ENCODE measurements at regions not wholly inside any gene's neighbourhood (a gene's known extent, or its start where the extent isn't known, plus 50 kb on each side); places are given as distances from the start of the nearest gene placed in this dataset.

DNA sequence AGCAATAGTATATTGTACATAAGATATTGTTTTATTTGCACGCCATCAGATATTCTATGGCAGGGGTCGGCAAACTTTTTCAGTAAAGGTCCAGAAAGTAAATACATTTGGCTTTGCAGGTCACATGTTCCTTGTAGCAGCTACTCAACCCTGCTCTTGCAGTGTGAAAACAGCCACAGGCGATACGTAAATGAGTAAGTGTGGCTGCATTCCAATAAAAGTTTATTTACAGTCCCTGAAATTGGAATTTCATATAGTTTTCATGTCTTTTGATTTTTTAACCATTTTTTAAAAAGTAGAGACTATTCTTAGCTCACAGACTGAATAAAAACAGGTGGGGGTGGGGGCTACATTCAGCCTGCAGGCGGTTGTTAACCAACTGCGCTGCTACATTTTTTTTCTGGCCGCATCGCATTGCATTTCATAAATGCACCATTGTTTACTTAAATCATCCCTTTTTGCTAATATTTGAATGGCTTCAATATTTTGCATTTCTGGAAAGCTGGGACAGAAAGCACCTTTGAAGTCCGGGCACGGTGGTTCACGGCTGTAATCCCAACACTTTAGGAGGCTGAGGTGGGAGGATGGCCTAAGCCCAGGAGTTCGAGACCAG lies 50.5 kb upstream of the HAPSTR1 start:
- no peak overlapping the region for H3K27ac ChIP-seq
- H3K9me3 ChIP-seq, result no peaks in the 10 kb centered on the region
- H3K36me3 ChIP-seq, result no peaks in the 10 kb centered on the region
- no peak for ATAC-seq
- TF ChIP-seq POLR2AphosphoS5 (IDR thresholded peaks at IDR 0.05) (no peak), EP300 (IDR thresholded peaks at IDR 0.05) (no peak), POLR2A (IDR thresholded peaks at IDR 0.05) (no peak)
- TF ChIP-seq, protein P1, sequence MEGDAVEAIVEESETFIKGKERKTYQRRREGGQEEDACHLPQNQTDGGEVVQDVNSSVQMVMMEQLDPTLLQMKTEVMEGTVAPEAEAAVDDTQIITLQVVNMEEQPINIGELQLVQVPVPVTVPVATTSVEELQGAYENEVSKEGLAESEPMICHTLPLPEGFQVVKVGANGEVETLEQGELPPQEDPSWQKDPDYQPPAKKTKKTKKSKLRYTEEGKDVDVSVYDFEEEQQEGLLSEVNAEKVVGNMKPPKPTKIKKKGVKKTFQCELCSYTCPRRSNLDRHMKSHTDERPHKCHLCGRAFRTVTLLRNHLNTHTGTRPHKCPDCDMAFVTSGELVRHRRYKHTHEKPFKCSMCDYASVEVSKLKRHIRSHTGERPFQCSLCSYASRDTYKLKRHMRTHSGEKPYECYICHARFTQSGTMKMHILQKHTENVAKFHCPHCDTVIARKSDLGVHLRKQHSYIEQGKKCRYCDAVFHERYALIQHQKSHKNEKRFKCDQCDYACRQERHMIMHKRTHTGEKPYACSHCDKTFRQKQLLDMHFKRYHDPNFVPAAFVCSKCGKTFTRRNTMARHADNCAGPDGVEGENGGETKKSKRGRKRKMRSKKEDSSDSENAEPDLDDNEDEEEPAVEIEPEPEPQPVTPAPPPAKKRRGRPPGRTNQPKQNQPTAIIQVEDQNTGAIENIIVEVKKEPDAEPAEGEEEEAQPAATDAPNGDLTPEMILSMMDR (IDR thresholded peaks at IDR 0.05), result no peak
- WGBS, 2 donors (ENCODE audit: low coverage in 1 of 2), result 80 to 83% methylated on average over 11 to 12 of the region's 12 CpGs
- H3K4me3 ChIP-seq, result no peak overlapping the region
- H3K4me1 ChIP-seq, result no peaks in the 10 kb centered on the region
- H3K27me3 ChIP-seq, result no peaks in the 10 kb centered on the region

All from gastroesophageal sphincter (tissue), 4 donors.